Endothelial cell of umbilical vein (primary cell): ENCODE measurements at regions not wholly inside any gene's neighbourhood (a gene's known extent, or its start where the extent isn't known, plus 50 kb on each side); places are given as distances from the start of the nearest gene placed in this dataset.

Source experiments
- BruUV-seq: library from RNA; stranded (reverse); fragments of 400-500 nt; replicated peaks from 2 replicates; lab custom pipeline; 2021; lab: Mats Ljungman, UMichigan
- CTCF ChIA-PET: fragments of 300-600, 350-600 bp; sonication (Branson Sonifier 250); formaldehyde crosslinking; loops from one replicate; lab custom pipeline; 2021; ENCODE audit warnings: antibody characterized with exemption, inconsistent platforms; lab: Charles Lee
- POLR2A ChIA-PET: fragments of 300-600, 350-600 bp; sonication (Branson Sonifier 250); formaldehyde crosslinking; loops from one replicate; lab custom pipeline; 2021; ENCODE audit warnings: antibody characterized with exemption, inconsistent platforms; lab: Charles Lee
- DNase-seq: peaks from one replicate; pipeline ENCODE4 v3.0.0-alpha.2; 2011; ENCODE audit warnings: low read depth, low spot score
- FAIRE-seq: peaks from 2 replicates; lab custom pipeline; 2011; peaks lifted over from hg19 to GRCh38; lab: Jason Lieb, UNC
- H2AFZ ChIP-seq: 2 replicates; pipeline ENCODE4 v1.6.0; 2012; ENCODE audit warnings: low read depth, low read length, control low read depth, inconsistent platforms
- H3K27ac ChIP-seq: 2 replicates; pipeline ENCODE4 v1.5.1; 2011; ENCODE audit warnings: low read depth, mild to moderate bottlenecking, control low read depth, low read length, moderate library complexity; ENCODE audit not compliant: insufficient read depth
- H3K27me3 ChIP-seq, 2 experiments: 2 replicates each; pipeline versions ENCODE4 v1.6.0 to v1.6.1; 2011; ENCODE audit warnings: low read length in 2 of 2, mixed read lengths in 1 of 2; ENCODE audit not compliant: control insufficient read depth in 2 of 2, insufficient read depth in 2 of 2
- H3K36me3 ChIP-seq, 2 experiments: 2 replicates in 1 of 2; 3 replicates in 1 of 2; pipeline ENCODE4 v1.5.1; 2011; ENCODE audit warnings: low read length in 2 of 2, mild to moderate bottlenecking in 1 of 2, moderate library complexity in 1 of 2; ENCODE audit not compliant: control insufficient read depth in 2 of 2, insufficient read depth in 2 of 2; ENCODE audit errors: extremely low read depth in 1 of 2
- H3K4me1 ChIP-seq: 3 replicates; pipeline ENCODE4 v1.5.1; 2011; ENCODE audit warnings: mild to moderate bottlenecking, low read length; ENCODE audit not compliant: control insufficient read depth, insufficient read depth; ENCODE audit errors: extremely low read depth
- H3K4me2 ChIP-seq: 2 replicates; pipeline ENCODE4 v1.6.1; 2011; ENCODE audit warnings: low read length, control low read depth, mixed read lengths; ENCODE audit not compliant: insufficient read depth
- H3K4me3 ChIP-seq, 3 experiments: fragments of 200-600 bp in 1 of 3; sonication (generic), shearing (Covaris generic) in 1 of 3; replicated peaks in 1 of 3; 2 replicates each; pipeline ENCODE4 v1.5.1; 2011 to 2016; ENCODE audit warnings: control low read depth in 3 of 3, low read length in 3 of 3, mild to moderate bottlenecking in 2 of 3, inconsistent platforms in 1 of 3, low read depth in 1 of 3, moderate library complexity in 1 of 3; ENCODE audit not compliant: insufficient read depth in 1 of 3
- H3K79me2 ChIP-seq: 2 replicates; pipeline ENCODE4 v1.6.0; 2012; ENCODE audit warnings: low read length, inconsistent platforms; ENCODE audit not compliant: control insufficient read depth, insufficient read depth
- H3K9ac ChIP-seq: replicated peaks from 2 replicates; pipeline ENCODE3; 2011; ENCODE audit warnings: low read length, control low read depth; ENCODE audit not compliant: insufficient read depth; ENCODE audit errors: extremely low read depth
- H3K9me1 ChIP-seq: replicated peaks from 3 replicates; pipeline ENCODE4 v1.6.0; 2011; ENCODE audit warnings: mild to moderate bottlenecking, low read length; ENCODE audit not compliant: control insufficient read depth, insufficient read depth; ENCODE audit errors: extremely low read depth
- H3K9me3 ChIP-seq: replicated peaks from 2 replicates; pipeline ENCODE4 v1.5.1; 2012; ENCODE audit warnings: low read length, inconsistent platforms; ENCODE audit not compliant: control insufficient read depth, insufficient read depth
- H4K20me1 ChIP-seq: replicated peaks from 2 replicates; pipeline ENCODE3; 2011; ENCODE audit warnings: mild to moderate bottlenecking, low read length; ENCODE audit not compliant: control insufficient read depth, insufficient read depth; ENCODE audit errors: extremely low read depth
- EZH2 ChIP-seq: IDR thresholded peaks from 2 replicates; pipeline ENCODE4 v1.6.1; 2012; ENCODE audit warnings: borderline replicate concordance, low read depth, mild to moderate bottlenecking, moderate library complexity, low read length, inconsistent platforms; ENCODE audit not compliant: severe bottlenecking
- FOS ChIP-seq: IDR thresholded peaks from 2 replicates; pipeline ENCODE4 v1.6.1; 2011; ENCODE audit warnings: mild to moderate bottlenecking, low read length, moderate library complexity, borderline replicate concordance; ENCODE audit not compliant: insufficient read depth
- GATA2 ChIP-seq: IDR thresholded peaks from 2 replicates; pipeline ENCODE4 v1.7.0; 2011; ENCODE audit warnings: low read depth, mild to moderate bottlenecking, moderate library complexity, mixed read lengths, low read length; ENCODE audit not compliant: insufficient read length, insufficient read depth
- JUN ChIP-seq: IDR thresholded peaks from 2 replicates; pipeline ENCODE4 v1.6.1; 2011; ENCODE audit warnings: borderline replicate concordance, low read depth; ENCODE audit not compliant: insufficient read length, insufficient read depth
- MYC ChIP-seq: IDR thresholded peaks from one replicate; pipeline ENCODE4 v1.6.1; 2011; ENCODE audit warnings: mild to moderate bottlenecking, low read depth, low read length
- POLR2A ChIP-seq: IDR thresholded peaks from 2 replicates; pipeline ENCODE4 v1.6.1; 2012; ENCODE audit warnings: low read depth, mild to moderate bottlenecking, control low read depth, low read length
- POLR2AphosphoS5 ChIP-seq: IDR thresholded peaks from 2 replicates; pipeline ENCODE4 v1.6.1; 2012; ENCODE audit warnings: low read depth, mild to moderate bottlenecking, control low read depth, low read length, moderate library complexity; ENCODE audit not compliant: insufficient read depth
- dilution Hi-C: fragments of 300-500 bp; cut with MboI; formaldehyde crosslinking; loops from one replicate; pipeline ENCODE4 v1.15.0; 2019; ENCODE audit warnings: low sequenced_read_pairs; ENCODE audit not compliant: extremely low pct_ligation_motif_present
- intact Hi-C: fragments of 100-400 bp; cut with micrococcal nuclease; formaldehyde crosslinking; loops from one replicate; pipeline ENCODE4 v1.10.0; 2022
- TF ChIP-seq, protein P1 (sequence below): IDR thresholded peaks from 2 replicates; pipeline ENCODE4 v1.6.1; 2011; ENCODE audit not compliant: insufficient read depth, insufficient read length
- TF ChIP-seq, protein P2 (sequence below), 2 donors: IDR thresholded peaks; 1 replicate in 1 of 2; 2 replicates in 1 of 2; pipeline ENCODE4 v1.5.1; 2011; ENCODE audit warnings: low read length in 2 of 2, mild to moderate bottlenecking in 2 of 2, moderate library complexity in 2 of 2, control low read depth in 1 of 2, inconsistent platforms in 1 of 2, low read depth in 1 of 2; ENCODE audit not compliant: insufficient read depth in 1 of 2; ENCODE audit errors: extremely low read depth in 1 of 2

DNA sequence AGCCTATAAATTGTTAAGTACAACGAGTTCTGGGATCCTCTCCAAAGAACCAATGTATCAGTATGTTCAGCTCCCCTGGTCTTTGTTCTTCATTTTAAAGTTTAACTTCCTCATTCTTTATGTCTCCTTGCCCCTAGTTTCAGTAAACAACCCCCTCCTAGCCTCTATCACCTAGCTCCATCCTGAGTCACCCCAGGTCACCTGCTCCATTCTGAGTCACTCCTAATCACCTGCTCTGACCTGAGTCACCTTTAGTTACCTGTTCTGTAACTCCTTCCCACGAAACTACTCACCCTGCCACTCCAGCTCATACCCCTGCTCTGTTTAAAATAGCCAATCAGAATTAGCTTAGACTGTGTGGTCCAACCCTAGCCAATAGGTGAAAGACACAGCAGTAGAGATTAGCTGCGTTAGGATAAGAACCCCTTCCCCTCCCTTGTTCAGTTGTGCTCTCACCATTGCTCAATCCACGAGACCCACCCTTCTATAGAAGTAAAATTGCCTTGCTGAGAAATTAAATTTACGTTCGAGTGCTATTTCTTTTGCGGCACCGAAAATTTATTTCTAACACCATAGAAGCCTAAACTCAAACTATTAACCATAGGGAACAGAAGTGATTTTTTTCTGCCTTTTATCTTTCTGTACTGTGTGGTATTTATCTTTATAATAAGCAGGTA lies 245.0 kb upstream of the ADAMTS9 start:
- no peak for FAIRE-seq
- dilution Hi-C loops: no loop called here
- Histone ChIP-seq H3K36me3 (no peaks in the 10 kb centered on the region), H4K20me1 (no peaks in the 10 kb centered on the region), H3K9ac (no peak overlapping the region), H3K27me3 (no peaks in the 10 kb centered on the region), H3K9me1 (no peaks in the 10 kb centered on the region), H3K27ac (no peak overlapping the region), H3K4me3 (no peak overlapping the region), H3K4me1 (peaks cover 16% of the 10 kb centered on the region), H3K4me2 (no peak overlapping the region), H3K79me2 (no peaks in the 10 kb centered on the region), H3K9me3 (peaks cover 2% of the 10 kb centered on the region), H2AFZ (no peak overlapping the region)
- ChIA-PET CTCF (interaction anchor here (0.9 kb wide), 1 partner anchor 12 kb away, joined by 3 read pairs; no protein-coding TSS in a partner anchor), POLR2A (no interaction called here)
- intact Hi-C loops: no loop called here
- TF ChIP-seq EZH2: no peak
- TF ChIP-seq, protein P1, sequence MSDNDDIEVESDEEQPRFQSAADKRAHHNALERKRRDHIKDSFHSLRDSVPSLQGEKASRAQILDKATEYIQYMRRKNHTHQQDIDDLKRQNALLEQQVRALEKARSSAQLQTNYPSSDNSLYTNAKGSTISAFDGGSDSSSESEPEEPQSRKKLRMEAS: no peak
- TF ChIP-seq FOS: no peak
- no peak for TF ChIP-seq JUN
- DNase-seq: no peak
- BruUV-seq: no TSS peak

DNA sequence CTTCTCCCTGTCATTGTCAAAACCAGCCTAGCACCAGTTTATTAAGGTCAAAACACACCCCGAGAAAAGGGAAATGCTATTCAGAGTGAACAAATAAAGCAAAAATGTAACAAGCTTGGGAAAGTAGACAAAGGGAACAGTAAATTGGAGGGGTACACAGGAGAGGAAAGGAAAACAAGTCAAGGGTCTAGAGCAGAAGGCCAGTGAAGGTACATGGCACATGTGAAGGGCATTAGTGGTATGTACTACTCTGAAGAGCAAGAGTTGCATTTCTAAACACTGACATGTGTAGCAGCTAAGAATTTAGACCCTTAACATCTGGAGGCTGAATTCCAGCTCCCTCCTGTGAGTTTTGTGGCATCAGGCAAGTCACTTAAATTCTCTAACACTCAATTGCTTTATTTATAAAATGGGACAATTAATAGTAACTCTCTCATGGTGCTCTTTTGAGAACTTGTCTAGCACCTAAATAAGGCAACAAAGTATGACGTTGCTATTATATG lies 244.3 kb upstream of the ADAMTS9 start:
- Histone ChIP-seq H4K20me1 (no peaks in the 10 kb centered on the region), H3K4me2 (no peak overlapping the region), H3K9ac (no peak overlapping the region), H3K79me2 (no peaks in the 10 kb centered on the region), H3K4me3 (no peak overlapping the region), H3K27ac (no peak overlapping the region), H3K36me3 (no peaks in the 10 kb centered on the region), H3K27me3 (no peaks in the 10 kb centered on the region), H3K9me3 (peaks cover 2% of the 10 kb centered on the region), H3K9me1 (no peaks in the 10 kb centered on the region), H2AFZ (no peak overlapping the region), H3K4me1 (peaks cover 16% of the 10 kb centered on the region)
- ChIA-PET POLR2A (no interaction called here), CTCF (interaction anchor here (0.9 kb wide), 1 partner anchor 13 kb away, joined by 3 read pairs; no protein-coding TSS in a partner anchor)
- BruUV-seq: no TSS peak
- dilution Hi-C loops: no loop called here
- FAIRE-seq (no peak), DNase-seq (no peak)
- intact Hi-C loops: no loop called here
- TF ChIP-seq GATA2 (no peak), POLR2A (no peak), EZH2 (no peak), FOS (no peak), JUN (no peak), MYC (no peak), POLR2AphosphoS5 (no peak)
- TF ChIP-seq, protein P1: no peak
- TF ChIP-seq, protein P2, sequence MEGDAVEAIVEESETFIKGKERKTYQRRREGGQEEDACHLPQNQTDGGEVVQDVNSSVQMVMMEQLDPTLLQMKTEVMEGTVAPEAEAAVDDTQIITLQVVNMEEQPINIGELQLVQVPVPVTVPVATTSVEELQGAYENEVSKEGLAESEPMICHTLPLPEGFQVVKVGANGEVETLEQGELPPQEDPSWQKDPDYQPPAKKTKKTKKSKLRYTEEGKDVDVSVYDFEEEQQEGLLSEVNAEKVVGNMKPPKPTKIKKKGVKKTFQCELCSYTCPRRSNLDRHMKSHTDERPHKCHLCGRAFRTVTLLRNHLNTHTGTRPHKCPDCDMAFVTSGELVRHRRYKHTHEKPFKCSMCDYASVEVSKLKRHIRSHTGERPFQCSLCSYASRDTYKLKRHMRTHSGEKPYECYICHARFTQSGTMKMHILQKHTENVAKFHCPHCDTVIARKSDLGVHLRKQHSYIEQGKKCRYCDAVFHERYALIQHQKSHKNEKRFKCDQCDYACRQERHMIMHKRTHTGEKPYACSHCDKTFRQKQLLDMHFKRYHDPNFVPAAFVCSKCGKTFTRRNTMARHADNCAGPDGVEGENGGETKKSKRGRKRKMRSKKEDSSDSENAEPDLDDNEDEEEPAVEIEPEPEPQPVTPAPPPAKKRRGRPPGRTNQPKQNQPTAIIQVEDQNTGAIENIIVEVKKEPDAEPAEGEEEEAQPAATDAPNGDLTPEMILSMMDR (IDR thresholded peaks at IDR 0.05; ENCODE audit: extremely low read depth in 1 of 2, insufficient read depth in 1 of 2, low read depth in 1 of 2, low read length in 2 of 2): no peak
